ENCODE measurements at regions not wholly inside any gene's neighbourhood (a gene's known extent, or its start where the extent isn't known, plus 50 kb on each side); places are given as distances from the start of the nearest gene placed in this dataset.

DNA sequence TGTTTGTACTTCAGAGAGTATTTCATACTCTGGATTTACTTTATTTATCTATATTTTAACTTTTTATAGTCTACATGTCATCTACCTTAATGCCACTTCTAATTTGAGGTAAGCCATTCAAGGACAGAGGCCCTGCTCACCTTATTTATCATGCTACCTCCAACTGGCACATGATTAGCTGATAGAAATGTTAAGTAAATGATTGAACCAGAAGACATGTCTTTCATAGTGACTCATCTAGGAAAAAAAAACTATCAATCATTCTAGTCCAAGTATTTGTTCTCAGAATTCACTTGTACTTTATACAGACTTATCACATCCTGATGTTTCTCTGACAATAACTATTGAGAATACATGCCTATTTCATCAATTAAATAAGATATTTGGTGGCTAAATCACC lies 856.3 kb downstream of the XPNPEP1 start:
- ChIA-PET POLR2A (no interaction called here), CTCF (no interaction called here)
- H3K4me3 ChIP-seq (ENCODE audit: low read depth, low read length): no peak overlapping the region

DNA sequence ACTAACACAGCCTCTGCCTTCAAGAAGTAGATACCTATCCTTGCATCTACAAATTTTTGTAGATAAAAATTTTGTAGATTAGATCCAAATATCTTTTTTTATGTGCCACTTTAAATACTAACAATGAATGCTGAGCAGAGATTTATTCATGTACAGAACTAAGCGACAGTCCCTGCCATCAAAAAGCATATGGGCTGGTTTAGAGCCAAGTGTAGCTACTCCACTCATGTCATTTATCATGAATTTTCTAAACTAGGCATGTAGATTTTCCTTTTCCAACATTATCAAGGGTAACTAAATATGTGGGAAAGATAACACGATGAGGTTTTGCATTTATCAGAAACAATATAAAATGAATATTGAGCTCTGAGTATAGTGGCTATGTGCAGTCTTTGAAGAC lies 857.5 kb downstream of the XPNPEP1 start:
- no peaks in the 10 kb centered on the region for H3K4me1 ChIP-seq (ENCODE audit: control insufficient read depth, insufficient read depth, low read length)
- ChIA-PET CTCF (interaction anchor here (0.6 kb wide), 1 partner anchor 494 kb away, joined by 4 read pairs; no protein-coding TSS in a partner anchor), POLR2A (no interaction called here)
- no peak overlapping the region for H3K4me3 ChIP-seq (ENCODE audit: low read depth, low read length)
- H3K36me3 ChIP-seq (ENCODE audit: control insufficient read depth in 2 of 2, insufficient read depth in 1 of 2, low read length in 2 of 2): no peaks in the 10 kb centered on the region
- no peak overlapping the region for H3K27ac ChIP-seq (ENCODE audit: extremely low read depth, low read depth, low read length)
- TF ChIP-seq, protein P1, sequence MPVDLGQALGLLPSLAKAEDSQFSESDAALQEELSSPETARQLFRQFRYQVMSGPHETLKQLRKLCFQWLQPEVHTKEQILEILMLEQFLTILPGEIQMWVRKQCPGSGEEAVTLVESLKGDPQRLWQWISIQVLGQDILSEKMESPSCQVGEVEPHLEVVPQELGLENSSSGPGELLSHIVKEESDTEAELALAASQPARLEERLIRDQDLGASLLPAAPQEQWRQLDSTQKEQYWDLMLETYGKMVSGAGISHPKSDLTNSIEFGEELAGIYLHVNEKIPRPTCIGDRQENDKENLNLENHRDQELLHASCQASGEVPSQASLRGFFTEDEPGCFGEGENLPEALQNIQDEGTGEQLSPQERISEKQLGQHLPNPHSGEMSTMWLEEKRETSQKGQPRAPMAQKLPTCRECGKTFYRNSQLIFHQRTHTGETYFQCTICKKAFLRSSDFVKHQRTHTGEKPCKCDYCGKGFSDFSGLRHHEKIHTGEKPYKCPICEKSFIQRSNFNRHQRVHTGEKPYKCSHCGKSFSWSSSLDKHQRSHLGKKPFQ (tag by site-specific recombination; IDR thresholded peaks at IDR 0.05): no peak
- TF ChIP-seq, protein P2, sequence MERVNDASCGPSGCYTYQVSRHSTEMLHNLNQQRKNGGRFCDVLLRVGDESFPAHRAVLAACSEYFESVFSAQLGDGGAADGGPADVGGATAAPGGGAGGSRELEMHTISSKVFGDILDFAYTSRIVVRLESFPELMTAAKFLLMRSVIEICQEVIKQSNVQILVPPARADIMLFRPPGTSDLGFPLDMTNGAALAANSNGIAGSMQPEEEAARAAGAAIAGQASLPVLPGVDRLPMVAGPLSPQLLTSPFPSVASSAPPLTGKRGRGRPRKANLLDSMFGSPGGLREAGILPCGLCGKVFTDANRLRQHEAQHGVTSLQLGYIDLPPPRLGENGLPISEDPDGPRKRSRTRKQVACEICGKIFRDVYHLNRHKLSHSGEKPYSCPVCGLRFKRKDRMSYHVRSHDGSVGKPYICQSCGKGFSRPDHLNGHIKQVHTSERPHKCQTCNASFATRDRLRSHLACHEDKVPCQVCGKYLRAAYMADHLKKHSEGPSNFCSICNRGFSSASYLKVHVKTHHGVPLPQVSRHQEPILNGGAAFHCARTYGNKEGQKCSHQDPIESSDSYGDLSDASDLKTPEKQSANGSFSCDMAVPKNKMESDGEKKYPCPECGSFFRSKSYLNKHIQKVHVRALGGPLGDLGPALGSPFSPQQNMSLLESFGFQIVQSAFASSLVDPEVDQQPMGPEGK (tag by site-specific recombination; IDR thresholded peaks at IDR 0.05): no peak
- TF ChIP-seq, protein P3, sequence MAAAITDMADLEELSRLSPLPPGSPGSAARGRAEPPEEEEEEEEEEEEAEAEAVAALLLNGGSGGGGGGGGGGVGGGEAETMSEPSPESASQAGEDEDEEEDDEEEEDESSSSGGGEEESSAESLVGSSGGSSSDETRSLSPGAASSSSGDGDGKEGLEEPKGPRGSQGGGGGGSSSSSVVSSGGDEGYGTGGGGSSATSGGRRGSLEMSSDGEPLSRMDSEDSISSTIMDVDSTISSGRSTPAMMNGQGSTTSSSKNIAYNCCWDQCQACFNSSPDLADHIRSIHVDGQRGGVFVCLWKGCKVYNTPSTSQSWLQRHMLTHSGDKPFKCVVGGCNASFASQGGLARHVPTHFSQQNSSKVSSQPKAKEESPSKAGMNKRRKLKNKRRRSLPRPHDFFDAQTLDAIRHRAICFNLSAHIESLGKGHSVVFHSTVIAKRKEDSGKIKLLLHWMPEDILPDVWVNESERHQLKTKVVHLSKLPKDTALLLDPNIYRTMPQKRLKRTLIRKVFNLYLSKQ (tag by site-specific recombination; IDR thresholded peaks at IDR 0.05; ENCODE audit: borderline replicate concordance): no peak
- TF ChIP-seq ZNF341 (tag by site-specific recombination; IDR thresholded peaks at IDR 0.05; ENCODE audit: low read depth) (no peak), ZEB2 (tag by site-specific recombination; IDR thresholded peaks at IDR 0.05) (no peak), IKZF3 (tag by site-specific recombination; IDR thresholded peaks at IDR 0.05) (no peak)
- no peaks in the 10 kb centered on the region for H3K9me3 ChIP-seq (ENCODE audit: control insufficient read depth, insufficient read depth, low read depth, low read length)

More for the DNA sequence above, 856.3 kb downstream of the XPNPEP1 start:
- Histone ChIP-seq H3K27ac (ENCODE audit: extremely low read depth, low read depth, low read length) (no peak overlapping the region), H3K9me3 (ENCODE audit: control insufficient read depth, insufficient read depth, low read depth, low read length) (no peaks in the 10 kb centered on the region), H3K36me3 (ENCODE audit: control insufficient read depth in 2 of 2, insufficient read depth in 1 of 2, low read length in 2 of 2) (no peaks in the 10 kb centered on the region), H3K4me1 (ENCODE audit: control insufficient read depth, insufficient read depth, low read length) (no peaks in the 10 kb centered on the region)
- TF ChIP-seq ZNF169 (tag by site-specific recombination; IDR thresholded peaks at IDR 0.05): no peak
- TF ChIP-seq, protein P4, sequence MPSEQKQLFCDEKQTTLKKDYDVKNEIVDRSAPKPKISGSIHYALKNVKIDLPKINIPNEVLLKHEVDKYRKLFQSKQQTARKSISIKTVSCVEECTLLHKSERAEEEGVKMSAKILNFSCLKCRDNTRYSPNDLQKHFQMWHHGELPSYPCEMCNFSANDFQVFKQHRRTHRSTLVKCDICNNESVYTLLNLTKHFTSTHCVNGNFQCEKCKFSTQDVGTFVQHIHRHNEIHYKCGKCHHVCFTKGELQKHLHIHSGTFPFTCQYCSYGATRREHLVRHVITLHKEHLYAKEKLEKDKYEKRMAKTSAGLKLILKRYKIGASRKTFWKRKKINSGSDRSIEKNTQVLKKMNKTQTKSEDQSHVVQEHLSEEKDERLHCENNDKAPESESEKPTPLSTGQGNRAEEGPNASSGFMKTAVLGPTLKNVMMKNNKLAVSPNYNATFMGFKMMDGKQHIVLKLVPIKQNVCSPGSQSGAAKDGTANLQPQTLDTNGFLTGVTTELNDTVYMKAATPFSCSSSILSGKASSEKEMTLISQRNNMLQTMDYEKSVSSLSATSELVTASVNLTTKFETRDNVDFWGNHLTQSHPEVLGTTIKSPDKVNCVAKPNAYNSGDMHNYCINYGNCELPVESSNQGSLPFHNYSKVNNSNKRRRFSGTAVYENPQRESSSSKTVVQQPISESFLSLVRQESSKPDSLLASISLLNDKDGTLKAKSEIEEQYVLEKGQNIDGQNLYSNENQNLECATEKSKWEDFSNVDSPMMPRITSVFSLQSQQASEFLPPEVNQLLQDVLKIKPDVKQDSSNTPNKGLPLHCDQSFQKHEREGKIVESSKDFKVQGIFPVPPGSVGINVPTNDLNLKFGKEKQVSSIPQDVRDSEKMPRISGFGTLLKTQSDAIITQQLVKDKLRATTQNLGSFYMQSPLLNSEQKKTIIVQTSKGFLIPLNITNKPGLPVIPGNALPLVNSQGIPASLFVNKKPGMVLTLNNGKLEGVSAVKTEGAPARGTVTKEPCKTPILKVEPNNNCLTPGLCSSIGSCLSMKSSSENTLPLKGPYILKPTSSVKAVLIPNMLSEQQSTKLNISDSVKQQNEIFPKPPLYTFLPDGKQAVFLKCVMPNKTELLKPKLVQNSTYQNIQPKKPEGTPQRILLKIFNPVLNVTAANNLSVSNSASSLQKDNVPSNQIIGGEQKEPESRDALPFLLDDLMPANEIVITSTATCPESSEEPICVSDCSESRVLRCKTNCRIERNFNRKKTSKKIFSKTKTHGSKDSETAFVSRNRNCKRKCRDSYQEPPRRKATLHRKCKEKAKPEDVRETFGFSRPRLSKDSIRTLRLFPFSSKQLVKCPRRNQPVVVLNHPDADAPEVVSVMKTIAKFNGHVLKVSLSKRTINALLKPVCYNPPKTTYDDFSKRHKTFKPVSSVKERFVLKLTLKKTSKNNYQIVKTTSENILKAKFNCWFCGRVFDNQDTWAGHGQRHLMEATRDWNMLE (tag by site-specific recombination; conservative IDR thresholded peaks at IDR 0.05; ENCODE audit: low read depth): no peak
- TF ChIP-seq ZNF561 (tag by site-specific recombination; IDR thresholded peaks at IDR 0.05; ENCODE audit: borderline replicate concordance): no peak
- TF ChIP-seq, protein P5, sequence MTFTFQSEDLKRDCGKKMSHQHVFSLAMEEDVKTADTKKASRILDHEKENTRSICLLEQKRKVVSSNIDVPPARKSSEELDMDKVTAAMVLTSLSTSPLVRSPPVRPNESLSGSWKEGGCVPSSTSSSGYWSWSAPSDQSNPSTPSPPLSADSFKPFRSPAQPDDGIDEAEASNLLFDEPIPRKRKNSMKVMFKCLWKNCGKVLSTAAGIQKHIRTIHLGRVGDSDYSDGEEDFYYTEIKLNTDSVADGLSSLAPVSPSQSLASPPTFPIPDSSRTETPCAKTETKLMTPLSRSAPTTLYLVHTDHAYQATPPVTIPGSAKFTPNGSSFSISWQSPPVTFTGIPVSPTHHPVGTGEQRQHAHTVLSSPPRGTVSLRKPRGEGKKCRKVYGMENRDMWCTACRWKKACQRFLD (tag by site-specific recombination; IDR thresholded peaks at IDR 0.05): no peak
- TF ChIP-seq ZNF510 (tag by site-specific recombination; IDR thresholded peaks at IDR 0.05; ENCODE audit: insufficient replicate concordance): no peak
- TF ChIP-seq ZNF521 (tag by site-specific recombination; IDR thresholded peaks at IDR 0.05): no peak
- no peak for TF ChIP-seq ZNF501 (tag by site-specific recombination; IDR thresholded peaks at IDR 0.05)
- no peak for TF ChIP-seq ZNF404 (tag by site-specific recombination; IDR thresholded peaks at IDR 0.05)
